ENCODE measurements at regions not wholly inside any gene's neighbourhood (a gene's known extent, or its start where the extent isn't known, plus 50 kb on each side); places are given as distances from the start of the nearest gene placed in this dataset.

GRCh38 chr5:90285581-90285980, 124.0 kb downstream of the CETN3 start:
- TF ChIP-seq ZFX (IDR thresholded peaks at IDR 0.05; ENCODE audit: borderline replicate concordance) (no peak), CTCF (IDR thresholded peaks at IDR 0.05) (no peak)
- H3K27ac ChIP-seq, result no peak overlapping the region

- no peak for TF ChIP-seq ZFX (IDR thresholded peaks at IDR 0.05; ENCODE audit: borderline replicate concordance)
- TF ChIP-seq CTCF (IDR thresholded peaks at IDR 0.05), result no peak
- H3K27ac ChIP-seq, result no peak overlapping the region
Observed at GRCh38 chr5:90284375-90284774, 125.2 kb downstream of the CETN3 start.

GRCh38 chr5:90279091-90279490, 130.5 kb downstream of the CETN3 start:
- TF ChIP-seq ZFX (IDR thresholded peaks at IDR 0.05; ENCODE audit: borderline replicate concordance) (no peak), CTCF (IDR thresholded peaks at IDR 0.05) (no peak)
- no peak overlapping the region for H3K27ac ChIP-seq

- H3K27ac ChIP-seq, result no peak overlapping the region
- no peak for TF ChIP-seq ZFX (IDR thresholded peaks at IDR 0.05; ENCODE audit: borderline replicate concordance)
- TF ChIP-seq CTCF (IDR thresholded peaks at IDR 0.05), result no peak
Observed at GRCh38 chr5:90274216-90274615, 135.3 kb downstream of the CETN3 start.

GRCh38 chr5:90267646-90268045, 141.9 kb downstream of the CETN3 start:
- H3K27ac ChIP-seq, result no peak overlapping the region
- TF ChIP-seq CTCF (IDR thresholded peaks at IDR 0.05) (no peak), ZFX (IDR thresholded peaks at IDR 0.05; ENCODE audit: borderline replicate concordance) (no peak)

- peak; percentile 76 for TF ChIP-seq CTCF (IDR thresholded peaks at IDR 0.05)
- no peak for TF ChIP-seq ZFX (IDR thresholded peaks at IDR 0.05; ENCODE audit: borderline replicate concordance)
- H3K27ac ChIP-seq, result no peak overlapping the region
Observed at GRCh38 chr5:90265545-90265857, 144.1 kb downstream of the CETN3 start.

- no peak overlapping the region for H3K27ac ChIP-seq
- TF ChIP-seq CTCF (IDR thresholded peaks at IDR 0.05) (peak; percentile 98), ZFX (IDR thresholded peaks at IDR 0.05; ENCODE audit: borderline replicate concordance) (no peak)
Observed at GRCh38 chr5:90264689-90265544, 144.6 kb downstream of the CETN3 start.
